NCI-H2107 treated with DMSO at 0.1 percent for 48 hours (cell line): ENCODE measurements at regions not wholly inside any gene's neighbourhood (a gene's known extent, or its start where the extent isn't known, plus 50 kb on each side); places are given as distances from the start of the nearest gene placed in this dataset.

Experiments
- DNase-seq: peaks from one replicate; lab custom pipeline; 2025; ENCODE audit not compliant: unreplicated experiment; lab: John Stamatoyannopoulos, UW

GRCh38 chr7:25893436-25893835 is 258.6 kb upstream of the NFE2L3 start:
- DNase-seq: no peak

- DNase-seq: no peak
These were observed 257.7 kb upstream of the NFE2L3 start for GRCh38 chr7:25894002-25894901.

GRCh38 chr7:25894902-25895791 is 256.9 kb upstream of the NFE2L3 start:
- peak; percentile 32 for DNase-seq

GRCh38 chr7:25895792-25896171 is 256.2 kb upstream of the NFE2L3 start:
- DNase-seq: no peak

- no peak for DNase-seq
These were observed 254.7 kb upstream of the NFE2L3 start for GRCh38 chr7:25897261-25897782.

- DNase-seq: no peak
These were observed 251.8 kb upstream of the NFE2L3 start for GRCh38 chr7:25900245-25900644.

GRCh38 chr7:25900877-25901276 is 251.1 kb upstream of the NFE2L3 start:
- DNase-seq: no peak

GRCh38 chr7:25901658-25902057 is 250.3 kb upstream of the NFE2L3 start:
- DNase-seq: no peak

GRCh38 chr7:25906003-25906402 is 246.0 kb upstream of the NFE2L3 start:
- DNase-seq: peak; percentile 59

GRCh38 chr7:25906760-25907159 is 245.2 kb upstream of the NFE2L3 start:
- DNase-seq: no peak

GRCh38 chr7:25907214-25907613 is 244.8 kb upstream of the NFE2L3 start:
- no peak for DNase-seq

GRCh38 chr7:25907731-25908130 is 244.3 kb upstream of the NFE2L3 start:
- no peak for DNase-seq

GRCh38 chr7:25908154-25908949 is 243.6 kb upstream of the NFE2L3 start:
- DNase-seq: no peak

GRCh38 chr7:25911738-25912607 is 240.0 kb upstream of the NFE2L3 start:
- DNase-seq: no peak

- peak; percentile 89 for DNase-seq
These were observed 238.3 kb upstream of the NFE2L3 start for GRCh38 chr7:25913598-25914224.

- no peak for DNase-seq
These were observed 233.3 kb upstream of the NFE2L3 start for GRCh38 chr7:25918731-25919130.

GRCh38 chr7:25922296-25922695 is 229.7 kb upstream of the NFE2L3 start:
- DNase-seq: no peak

- no peak for DNase-seq
These were observed 228.1 kb upstream of the NFE2L3 start for GRCh38 chr7:25923741-25924460.

GRCh38 chr7:25926009-25926408 is 226.0 kb upstream of the NFE2L3 start:
- no peak for DNase-seq
